ENCODE measurements at regions not wholly inside any gene's neighbourhood (a gene's known extent, or its start where the extent isn't known, plus 50 kb on each side); places are given as distances from the start of the nearest gene placed in this dataset.

- Mint-ChIP-seq H3K4me1 (no peaks in the 10 kb centered on the region), H3K4me3 (no peak overlapping the region), H3K27ac (no peak overlapping the region), H3K36me3 (peaks cover 9% of the 10 kb centered on the region), H3K27me3 (peaks cover 0 to 1% of the 10 kb centered on the region in 2 donors), H3K9me3 (peaks cover 4 to 13% (median 7%) of the 10 kb centered on the region in 3 donors)
- Histone ChIP-seq H3K4me1 (ENCODE audit: control insufficient read depth in 1 of 2, extremely low read depth in 1 of 2, insufficient read depth in 2 of 2, low read length in 2 of 2) (no peaks in the 10 kb centered on the region), H3K9me3 (no peaks in the 10 kb centered on the region), H3K36me3 (ENCODE audit: control insufficient read depth in 2 of 2, extremely low read depth in 1 of 2, insufficient read depth in 1 of 2, low read length in 1 of 2) (no peaks in the 10 kb centered on the region), H3K27ac (ENCODE audit: low read length) (no peak overlapping the region), H3K4me3 (ENCODE audit: control insufficient read depth in 1 of 2, extremely low read depth in 1 of 2, low read length in 1 of 2) (no peak overlapping the region), H3K27me3 (replicated peaks in 1 of 2; ENCODE audit: control insufficient read depth in 2 of 2, extremely low read depth in 1 of 2, insufficient read depth in 2 of 2, low read length in 1 of 2) (no peaks in the 10 kb centered on the region)
- ChIA-PET CTCF (interaction anchor here in 1 of 2 donors (0.7 kb wide), 1 partner anchor 38 kb away, joined by 3 read pairs; no protein-coding TSS in a partner anchor), POLR2A (no interaction called here)
- no peak for DNase-seq
- 96% methylated on average over 4 of the region's 5 CpGs for WGBS (ENCODE audit: insufficient coverage)
- no peak for ATAC-seq (replicated peaks in 1 of 4)
These were observed 67.9 kb upstream of the GLS start for GRCh38 chr2:190812506-190813294.

GRCh38 chr2:190815226-190815625 lies 65.4 kb upstream of the GLS start:
- Histone ChIP-seq H3K4me3 (ENCODE audit: control insufficient read depth in 1 of 2, extremely low read depth in 1 of 2, low read length in 1 of 2) (no peak overlapping the region), H3K9me3 (no peaks in the 10 kb centered on the region), H3K27me3 (replicated peaks in 1 of 2; ENCODE audit: control insufficient read depth in 2 of 2, extremely low read depth in 1 of 2, insufficient read depth in 2 of 2, low read length in 1 of 2) (no peaks in the 10 kb centered on the region), H3K27ac (ENCODE audit: low read length) (no peak overlapping the region), H3K36me3 (ENCODE audit: control insufficient read depth in 2 of 2, extremely low read depth in 1 of 2, insufficient read depth in 1 of 2, low read length in 1 of 2) (no peaks in the 10 kb centered on the region), H3K4me1 (ENCODE audit: control insufficient read depth in 1 of 2, extremely low read depth in 1 of 2, insufficient read depth in 2 of 2, low read length in 2 of 2) (no peaks in the 10 kb centered on the region)
- ChIA-PET POLR2A (no interaction called here), CTCF (interaction anchor here in 1 of 2 donors (0.8 kb wide), 1 partner anchor 35 kb away, joined by 3 read pairs; no protein-coding TSS in a partner anchor)
- Mint-ChIP-seq H3K27me3 (no peaks in the 10 kb centered on the region), H3K9me3 (peaks cover 4 to 13% (median 7%) of the 10 kb centered on the region in 3 donors), H3K4me3 (no peak overlapping the region), H3K36me3 (peaks cover 9% of the 10 kb centered on the region), H3K27ac (no peak overlapping the region), H3K4me1 (no peaks in the 10 kb centered on the region)
- WGBS (ENCODE audit: insufficient coverage), result no CpG with 5 or more reads among the region's 2 CpGs
- no peak for ATAC-seq (replicated peaks in 1 of 4)
- DNase-seq, result no peak

GRCh38 chr2:190817082-190817481 lies 63.5 kb upstream of the GLS start:
- ATAC-seq (replicated peaks in 1 of 4), result no peak
- POLR2A ChIA-PET, result no interaction called here

GRCh38 chr2:190819840-190820301 lies 60.8 kb upstream of the GLS start:
- no peaks in the 10 kb centered on the region for H3K27me3 ChIP-seq (replicated peaks in 1 of 2; ENCODE audit: control insufficient read depth in 2 of 2, extremely low read depth in 1 of 2, insufficient read depth in 2 of 2, low read length in 1 of 2)
- Mint-ChIP-seq H3K27ac (no peak overlapping the region), H3K36me3 (peaks cover 9% of the 10 kb centered on the region), H3K9me3 (peaks cover 4 to 13% (median 7%) of the 10 kb centered on the region in 3 donors), H3K4me1 (no peaks in the 10 kb centered on the region), H3K4me3 (no peak overlapping the region), H3K27me3 (no peaks in the 10 kb centered on the region)
- ChIA-PET CTCF (no interaction called here), POLR2A (interaction anchor here in 1 of 2 donors (0.6 kb wide), 1 partner anchor 327 kb away, joined by 3 read pairs; no protein-coding TSS in a partner anchor)
- H3K9me3 ChIP-seq, result no peaks in the 10 kb centered on the region
- H3K36me3 ChIP-seq (ENCODE audit: control insufficient read depth in 2 of 2, extremely low read depth in 1 of 2, insufficient read depth in 1 of 2, low read length in 1 of 2), result no peaks in the 10 kb centered on the region
- H3K27ac ChIP-seq (ENCODE audit: low read length), result no peak overlapping the region
- no CpG with 5 or more reads among the region's 3 CpGs for WGBS (ENCODE audit: insufficient coverage)
- H3K4me1 ChIP-seq (ENCODE audit: control insufficient read depth in 1 of 2, extremely low read depth in 1 of 2, insufficient read depth in 2 of 2, low read length in 2 of 2), result no peaks in the 10 kb centered on the region
- H3K4me3 ChIP-seq (ENCODE audit: control insufficient read depth in 1 of 2, extremely low read depth in 1 of 2, low read length in 1 of 2), result no peak overlapping the region
- no peak for ATAC-seq (replicated peaks in 1 of 4)
- DNase-seq, result no peak

More at GRCh38 chr2:190817082-190817481, 63.5 kb upstream of the GLS start:
- H3K4me3 Mint-ChIP-seq, result no peak overlapping the region
- Histone ChIP-seq H3K36me3 (ENCODE audit: control insufficient read depth in 2 of 2, extremely low read depth in 1 of 2, insufficient read depth in 1 of 2, low read length in 1 of 2) (no peaks in the 10 kb centered on the region), H3K27ac (ENCODE audit: low read length) (no peak overlapping the region), H3K4me3 (ENCODE audit: control insufficient read depth in 1 of 2, extremely low read depth in 1 of 2, low read length in 1 of 2) (no peak overlapping the region), H3K9me3 (no peaks in the 10 kb centered on the region), H3K27me3 (replicated peaks in 1 of 2; ENCODE audit: control insufficient read depth in 2 of 2, extremely low read depth in 1 of 2, insufficient read depth in 2 of 2, low read length in 1 of 2) (no peaks in the 10 kb centered on the region), H3K4me1 (ENCODE audit: control insufficient read depth in 1 of 2, extremely low read depth in 1 of 2, insufficient read depth in 2 of 2, low read length in 2 of 2) (no peaks in the 10 kb centered on the region)
- DNase-seq, result no peak
- H3K27ac Mint-ChIP-seq, result no peak overlapping the region
- H3K4me1 Mint-ChIP-seq, result no peaks in the 10 kb centered on the region
- CTCF ChIA-PET, result interaction anchor here in 1 of 2 donors (0.7 kb wide), 1 partner anchor 72 kb away, joined by 3 read pairs; no protein-coding TSS in a partner anchor
- peaks cover 9% of the 10 kb centered on the region for H3K36me3 Mint-ChIP-seq
- H3K27me3 Mint-ChIP-seq, result no peaks in the 10 kb centered on the region
- peaks cover 4 to 13% (median 7%) of the 10 kb centered on the region in 3 donors for H3K9me3 Mint-ChIP-seq

- no CpG with 5 or more reads among the region's 1 CpG for WGBS (ENCODE audit: insufficient coverage)
- Mint-ChIP-seq H3K4me1 (no peaks in the 10 kb centered on the region), H3K27ac (no peak overlapping the region), H3K27me3 (no peaks in the 10 kb centered on the region), H3K36me3 (peaks cover 9% of the 10 kb centered on the region), H3K4me3 (no peak overlapping the region), H3K9me3 (peaks cover 4 to 13% (median 7%) of the 10 kb centered on the region in 3 donors)
- ChIA-PET POLR2A (interaction anchor here in 1 of 2 donors (0.5 kb wide), 1 partner anchor 428 kb away, joined by 3 read pairs; no protein-coding TSS in a partner anchor), CTCF (no interaction called here)
- Histone ChIP-seq H3K9me3 (no peaks in the 10 kb centered on the region), H3K36me3 (ENCODE audit: control insufficient read depth in 2 of 2, extremely low read depth in 1 of 2, insufficient read depth in 1 of 2, low read length in 1 of 2) (no peaks in the 10 kb centered on the region), H3K27me3 (replicated peaks in 1 of 2; ENCODE audit: control insufficient read depth in 2 of 2, extremely low read depth in 1 of 2, insufficient read depth in 2 of 2, low read length in 1 of 2) (no peaks in the 10 kb centered on the region), H3K4me1 (ENCODE audit: control insufficient read depth in 1 of 2, extremely low read depth in 1 of 2, insufficient read depth in 2 of 2, low read length in 2 of 2) (no peaks in the 10 kb centered on the region), H3K4me3 (ENCODE audit: control insufficient read depth in 1 of 2, extremely low read depth in 1 of 2, low read length in 1 of 2) (no peak overlapping the region), H3K27ac (ENCODE audit: low read length) (no peak overlapping the region)
- DNase-seq, result no peak
- ATAC-seq (replicated peaks in 1 of 4), result no peak
These were observed 60.2 kb upstream of the GLS start for GRCh38 chr2:190820416-190820815.

- POLR2A ChIA-PET, result interaction anchor here (0.5 to 0.8 kb wide), 3 partner anchors 288 to 1089 kb away, joined by 3 read pairs; no protein-coding TSS in a partner anchor
These were observed 58.6 kb upstream of the GLS start for GRCh38 chr2:190822043-190822442.

More at GRCh38 chr2:190822043-190822442, 58.6 kb upstream of the GLS start:
- H3K36me3 ChIP-seq (ENCODE audit: control insufficient read depth in 2 of 2, extremely low read depth in 1 of 2, insufficient read depth in 1 of 2, low read length in 1 of 2), result no peaks in the 10 kb centered on the region
- H3K4me1 Mint-ChIP-seq, result no peaks in the 10 kb centered on the region
- no peak for ATAC-seq (replicated peaks in 1 of 4)
- no peaks in the 10 kb centered on the region for H3K4me1 ChIP-seq (ENCODE audit: control insufficient read depth in 1 of 2, extremely low read depth in 1 of 2, insufficient read depth in 2 of 2, low read length in 2 of 2)
- H3K27ac ChIP-seq (ENCODE audit: low read length), result no peak overlapping the region
- H3K27ac Mint-ChIP-seq, result no peak overlapping the region
- DNase-seq, result no peak
- peaks cover 3% of the 10 kb centered on the region for H3K36me3 Mint-ChIP-seq
- no peak overlapping the region for H3K4me3 ChIP-seq (ENCODE audit: control insufficient read depth in 1 of 2, extremely low read depth in 1 of 2, low read length in 1 of 2)
- H3K27me3 Mint-ChIP-seq, result no peaks in the 10 kb centered on the region
- H3K27me3 ChIP-seq (replicated peaks in 1 of 2; ENCODE audit: control insufficient read depth in 2 of 2, extremely low read depth in 1 of 2, insufficient read depth in 2 of 2, low read length in 1 of 2), result no peaks in the 10 kb centered on the region
- peaks cover 0 to 5% (median 4%) of the 10 kb centered on the region in 3 donors for H3K9me3 Mint-ChIP-seq
- no CpG with 5 or more reads among the region's 1 CpG for WGBS (ENCODE audit: insufficient coverage)
- H3K9me3 ChIP-seq, result no peaks in the 10 kb centered on the region
- no peak overlapping the region for H3K4me3 Mint-ChIP-seq
- CTCF ChIA-PET, result interaction anchor here in 1 of 2 donors (1.1 kb wide), 1 partner anchor 29 kb away, joined by 4 read pairs; no protein-coding TSS in a partner anchor
